ENCODE measurements at regions not wholly inside any gene's neighbourhood (a gene's known extent, or its start where the extent isn't known, plus 50 kb on each side); places are given as distances from the start of the nearest gene placed in this dataset.

DNA sequence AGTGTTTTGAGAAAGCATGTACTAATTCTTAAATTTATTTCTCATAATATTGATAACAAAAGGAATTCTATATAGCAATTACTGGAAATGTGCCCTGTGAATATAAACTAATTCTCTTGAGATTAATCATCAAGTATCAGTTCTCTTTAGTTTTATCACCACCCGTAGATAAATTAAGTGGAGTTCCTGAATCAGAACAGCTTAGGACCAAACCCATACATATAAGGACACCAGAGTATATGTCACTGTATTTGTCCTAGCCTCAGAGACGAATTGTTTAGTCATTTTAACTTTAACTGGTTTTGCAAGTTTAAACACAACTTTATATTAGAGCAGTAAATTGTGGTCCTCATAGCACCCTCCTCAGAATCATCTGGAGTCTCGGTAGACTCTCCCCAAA, 572.0 kb downstream of the UTRN start:
- TF ChIP-seq RBFOX2 (IDR thresholded peaks at IDR 0.05; ENCODE audit: low read depth, low read length) (no peak), JARID2 (CRISPR knock-in tag; IDR thresholded peaks at IDR 0.05; ENCODE audit: insufficient replicate concordance) (no peak), ZNF274 (CRISPR knock-in tag; IDR thresholded peaks at IDR 0.05) (no peak), MYNN (CRISPR knock-in tag; IDR thresholded peaks at IDR 0.05; ENCODE audit: low read depth) (no peak)

All from HepG2 (cell line).